GM18873 (cell line): ENCODE measurements at regions not wholly inside any gene's neighbourhood (a gene's known extent, or its start where the extent isn't known, plus 50 kb on each side); places are given as distances from the start of the nearest gene placed in this dataset.

Experiments
- ATAC-seq: cut with Tn5 transposase; IDR thresholded peaks from one replicate; pipeline ENCODE4 v1.9.1; 2021; ENCODE audit warnings: mild to moderate bottlenecking, moderate library complexity, moderate number of reproducible peaks; ENCODE audit not compliant: unreplicated experiment, low FRiP score

DNA sequence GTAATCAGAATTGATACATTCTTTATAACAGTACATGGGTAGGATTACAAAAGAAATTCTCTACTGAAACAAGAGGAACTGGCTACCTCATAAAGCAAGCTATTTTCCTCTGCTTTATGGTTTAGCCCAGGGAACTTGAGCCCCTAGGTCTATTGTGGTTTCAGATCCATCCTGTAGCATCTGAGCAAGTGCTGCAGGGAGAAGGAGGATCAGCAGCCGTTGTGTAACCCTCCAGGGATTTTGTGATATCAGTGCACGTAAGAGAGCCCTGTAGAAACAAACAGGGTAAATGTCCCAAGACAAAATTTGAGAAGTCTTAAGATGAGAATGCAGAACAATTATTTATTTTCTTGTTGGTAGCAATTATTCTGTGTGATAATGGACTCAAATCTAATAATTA is 165.2 kb upstream of the DEFB112 start:
- ATAC-seq, result no peak

DNA sequence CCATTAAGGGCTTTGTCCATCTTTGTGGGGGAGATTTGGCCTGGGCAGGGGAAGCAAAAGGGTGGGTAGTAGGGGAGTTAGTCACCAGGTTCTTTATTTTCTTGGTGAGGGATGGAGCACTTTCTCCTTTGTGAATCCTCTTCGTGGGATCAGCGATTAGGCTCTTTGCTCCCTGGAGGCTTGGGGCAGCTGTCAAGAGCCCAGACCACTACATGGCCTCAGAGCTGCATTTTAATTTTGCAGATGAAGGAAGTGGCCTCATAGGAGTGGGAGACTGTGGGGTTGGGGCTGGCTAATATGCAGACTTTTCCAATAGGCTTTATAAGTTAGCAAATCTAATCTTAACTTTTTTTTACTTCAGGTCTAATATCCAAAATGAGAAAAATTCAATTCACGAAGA is 168.1 kb upstream of the DEFB112 start:
- ATAC-seq, result no peak

GRCh38 chr6:50236164-50236563 is 186.4 kb upstream of the DEFB112 start:
- ATAC-seq, result no peak

DNA sequence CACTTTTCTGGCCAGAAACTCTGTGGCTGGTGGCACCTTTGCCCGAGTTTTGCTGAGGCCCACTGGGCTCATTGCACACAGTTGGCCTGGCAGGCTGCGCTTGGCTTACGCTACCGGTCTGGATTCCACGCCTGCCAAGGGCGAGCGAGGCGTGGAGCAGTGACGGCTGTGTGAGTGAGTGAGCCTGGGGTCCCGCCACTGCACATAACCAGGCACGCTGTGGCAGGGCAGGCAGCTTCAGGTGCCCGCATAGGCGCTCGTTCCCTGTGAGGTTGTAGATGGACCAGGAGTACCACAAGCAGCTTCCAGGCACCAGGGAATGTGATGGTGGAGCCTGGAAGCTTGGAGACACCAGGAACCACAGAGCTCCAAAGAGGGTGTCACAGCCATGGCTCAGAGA is 190.1 kb upstream of the DEFB112 start:
- no peak for ATAC-seq

DNA sequence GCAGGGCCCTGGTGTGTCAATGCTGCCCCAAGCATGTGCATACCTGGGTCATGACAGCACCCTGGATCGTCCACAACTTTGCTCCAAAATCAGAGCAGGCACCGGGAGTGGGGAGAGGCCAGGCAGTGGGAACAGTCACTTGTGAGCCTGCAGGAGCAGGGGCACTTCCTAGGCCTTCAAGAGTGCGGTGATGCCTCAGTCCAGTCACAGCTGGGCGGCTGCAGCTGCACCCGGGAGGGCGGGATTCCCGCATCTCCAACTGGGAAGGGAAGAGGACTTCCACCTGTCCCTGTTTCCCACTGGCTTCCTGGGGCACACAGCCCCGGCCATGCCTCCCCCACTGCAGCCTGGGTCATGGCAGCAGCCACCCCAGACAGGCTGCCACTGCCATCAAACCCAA is 191.3 kb upstream of the DEFB112 start:
- ATAC-seq, result no peak

- no peak for ATAC-seq
Observed at GRCh38 chr6:50249493-50249892, 199.8 kb upstream of the DEFB112 start.

DNA sequence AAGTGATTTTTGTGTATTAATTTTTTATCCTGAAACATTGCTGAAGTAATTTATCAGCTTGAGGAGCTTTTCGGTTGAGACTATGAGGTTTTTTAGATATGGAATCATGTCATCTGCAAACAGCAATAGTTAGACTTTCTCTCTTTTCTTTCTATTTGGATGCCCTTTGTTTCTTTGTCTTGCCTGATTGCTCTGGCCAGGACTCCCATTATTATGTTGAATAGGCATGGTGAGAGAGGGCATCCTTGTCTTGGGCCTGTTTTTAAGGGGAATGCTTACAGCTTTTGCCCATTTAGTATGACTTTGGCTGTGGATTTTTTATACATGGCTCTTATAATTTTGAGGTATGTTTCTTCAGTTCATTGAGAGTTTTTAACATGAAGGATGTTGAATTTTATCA is 207.6 kb upstream of the DEFB112 start:
- no peak for ATAC-seq

DNA sequence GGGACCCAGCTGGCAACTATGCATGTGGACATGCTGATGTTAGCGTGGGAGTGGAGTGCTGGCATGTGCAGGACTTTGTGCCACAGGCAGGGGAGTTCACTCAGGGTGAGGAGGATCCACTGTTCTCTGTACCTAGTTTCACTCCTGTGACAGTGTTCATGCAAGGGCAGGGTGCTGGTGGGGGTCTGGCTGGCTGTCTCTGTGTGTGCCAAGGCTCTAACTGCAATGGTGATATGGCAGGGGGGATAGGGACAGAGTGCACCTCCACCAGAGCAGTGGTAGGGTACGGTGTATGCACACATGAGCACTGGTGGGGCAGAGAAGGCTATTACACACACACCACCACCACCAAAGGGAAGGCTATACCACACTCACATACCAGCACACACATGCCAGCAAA is 210.2 kb upstream of the DEFB112 start:
- ATAC-seq, result no peak

- no peak for ATAC-seq
Observed at GRCh38 chr6:50264995-50265571, 215.4 kb upstream of the DEFB112 start.

DNA sequence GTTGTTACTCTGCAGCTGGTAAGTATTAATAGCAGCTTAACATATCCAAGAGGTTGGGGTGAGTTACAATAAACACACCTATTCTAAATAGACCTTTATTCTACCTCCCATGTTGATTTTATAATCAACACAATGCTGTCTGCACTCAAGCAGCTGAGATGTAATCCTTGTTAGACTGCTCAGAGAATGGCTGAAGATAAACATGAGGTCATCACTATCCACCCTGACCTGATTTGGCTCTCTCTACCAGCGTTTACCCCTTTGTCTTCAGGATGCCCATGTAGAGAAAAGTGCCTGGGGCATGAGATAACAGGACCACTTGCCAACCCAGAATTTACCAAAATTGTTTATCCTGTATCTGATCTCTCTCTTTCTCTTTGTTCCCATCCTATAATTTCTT is 220.7 kb upstream of the DEFB112 start:
- no peak for ATAC-seq

GRCh38 chr6:50271266-50271665 is 221.5 kb upstream of the DEFB112 start:
- no peak for ATAC-seq

GRCh38 chr6:50271817-50272216 is 222.1 kb upstream of the DEFB112 start:
- no peak for ATAC-seq

- ATAC-seq, result no peak
Observed at GRCh38 chr6:50272611-50273010, 222.9 kb upstream of the DEFB112 start.

DNA sequence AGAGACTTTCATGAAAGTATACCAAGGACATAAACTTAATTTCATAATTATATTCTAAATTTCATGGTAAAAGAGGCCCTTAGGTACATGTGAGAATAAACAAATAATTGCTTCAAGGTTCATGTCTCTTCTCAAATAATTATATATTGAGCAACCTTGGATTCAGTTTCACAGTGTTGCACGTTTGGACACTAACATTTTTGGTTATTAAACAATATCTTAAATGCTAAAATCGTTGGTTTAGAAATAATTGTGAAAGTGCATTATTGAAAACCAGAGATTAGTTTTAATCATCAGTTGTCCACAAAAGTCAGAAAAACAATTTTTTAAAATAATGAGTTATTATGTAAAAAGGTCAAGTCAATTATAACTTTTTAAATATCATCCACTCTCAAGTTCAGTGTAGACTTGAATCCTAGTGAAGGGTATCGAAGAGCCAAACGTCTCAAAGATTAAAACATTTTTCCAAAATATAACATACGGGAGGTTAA is 227.1 kb upstream of the DEFB112 start:
- no peak for ATAC-seq

DNA sequence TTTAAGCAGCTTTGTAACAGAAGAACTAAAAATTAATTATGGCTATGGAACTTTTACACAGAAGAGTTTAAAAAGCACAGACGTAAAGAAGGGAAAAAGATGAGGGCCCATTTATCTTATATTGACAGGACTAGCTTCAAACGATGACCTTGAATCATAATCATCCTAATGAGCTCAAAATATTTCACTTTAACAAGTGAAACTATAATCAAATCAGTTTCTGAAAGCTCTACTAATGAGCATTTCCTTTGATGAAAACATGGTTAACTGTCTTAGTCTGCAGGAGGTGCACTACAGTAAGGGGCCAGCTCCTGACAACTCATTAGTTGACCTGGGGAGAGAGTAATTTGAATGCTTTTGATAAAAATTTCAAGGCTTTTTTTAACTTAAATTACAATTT is 228.0 kb upstream of the DEFB112 start:
- no peak for ATAC-seq

- no peak for ATAC-seq
Observed at GRCh38 chr6:50278663-50279062, 228.9 kb upstream of the DEFB112 start.

GRCh38 chr6:50285735-50286134 is 236.0 kb upstream of the DEFB112 start:
- ATAC-seq, result peak; percentile 49

DNA sequence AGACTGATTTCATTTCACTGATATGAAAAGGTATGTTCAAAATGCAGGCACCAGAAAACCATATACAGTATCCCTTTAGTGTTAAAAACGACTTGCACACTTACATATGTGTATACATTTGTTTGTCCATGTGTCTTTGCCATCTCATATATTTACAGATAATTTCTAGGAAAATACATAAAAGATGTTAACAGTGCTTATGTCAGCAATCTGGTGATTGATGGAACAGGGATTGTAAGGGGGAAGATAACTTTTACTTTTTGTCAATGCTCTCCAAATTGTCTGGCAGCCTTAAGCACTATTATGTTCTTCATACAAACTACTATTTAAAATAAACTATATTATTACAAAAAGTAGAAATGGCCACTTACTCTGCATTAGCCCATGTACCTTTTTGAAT is 238.5 kb upstream of the DEFB112 start:
- no peak for ATAC-seq

DNA sequence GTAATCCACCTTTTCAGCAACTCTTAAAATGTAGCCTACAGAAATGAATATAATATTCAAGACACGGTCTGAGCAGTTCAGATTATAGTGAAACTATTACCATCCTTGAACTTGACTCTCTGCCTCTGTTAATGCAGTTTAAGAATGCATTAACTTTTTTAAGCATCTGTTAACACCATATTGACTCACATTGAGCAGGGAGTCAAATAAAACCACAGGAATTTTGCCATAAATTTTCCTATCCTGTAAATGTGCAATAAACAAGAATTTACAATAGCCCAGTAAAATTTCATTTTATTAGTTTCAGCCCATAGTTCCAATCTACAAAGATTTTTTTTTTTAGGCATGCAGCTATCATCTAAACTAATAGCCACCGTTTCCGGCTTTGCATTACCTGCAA is 239.2 kb upstream of the DEFB112 start:
- ATAC-seq, result no peak

- no peak for ATAC-seq
Observed at GRCh38 chr6:50289366-50289765, 239.6 kb upstream of the DEFB112 start.

DNA sequence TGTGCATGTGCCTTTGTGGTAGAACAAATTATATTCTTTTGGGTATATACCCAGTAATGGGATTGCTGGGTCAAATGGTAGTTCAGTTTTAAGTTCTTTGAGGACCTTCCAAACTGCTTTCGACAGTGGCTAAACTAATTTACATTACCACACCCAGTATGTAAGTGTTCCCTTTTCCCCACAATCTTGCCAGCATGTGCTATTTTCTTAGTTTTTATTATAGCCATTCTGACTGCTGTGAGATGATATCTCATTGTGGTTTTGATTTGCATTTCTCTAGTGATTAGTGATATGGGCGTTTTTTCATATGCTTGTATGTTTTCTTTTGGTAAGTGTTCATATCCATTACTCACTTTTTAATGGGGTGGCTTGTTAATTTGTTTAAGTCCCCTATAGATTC is 251.6 kb upstream of the DEFB112 start:
- no peak for ATAC-seq

GRCh38 chr6:50305660-50306059 is 255.9 kb upstream of the DEFB112 start:
- no peak for ATAC-seq

- ATAC-seq, result no peak
Observed at GRCh38 chr6:50318536-50318935, 268.8 kb upstream of the DEFB112 start.
